ENCODE measurements at regions not wholly inside any gene's neighbourhood (a gene's known extent, or its start where the extent isn't known, plus 50 kb on each side); places are given as distances from the start of the nearest gene placed in this dataset.

- no peak for TF ChIP-seq CTCF (conservative IDR thresholded peaks at IDR 0.05)
- Histone ChIP-seq H3K4me1 (ENCODE audit: control insufficient read depth, insufficient read depth, low read length) (peaks cover 4% of the 10 kb centered on the region), H3K27ac (ENCODE audit: low read depth, low read length) (no peak overlapping the region), H3K27me3 (ENCODE audit: control insufficient read depth, insufficient read depth, low read length, poor library complexity, severe bottlenecking) (no peaks in the 10 kb centered on the region), H3K4me3 (ENCODE audit: low read length) (no peak overlapping the region), H3K36me3 (ENCODE audit: control insufficient read depth, insufficient read depth, low read length) (no peaks in the 10 kb centered on the region), H3K9me3 (ENCODE audit: control insufficient read depth, low read length) (peaks cover 29% of the 10 kb centered on the region), H3K9ac (ENCODE audit: extremely low read depth, low read length, poor library complexity, severe bottlenecking) (no peak overlapping the region)
- DNase-seq: no peak
- Mint-ChIP-seq H3K27ac (no peak overlapping the region), H3K27me3 (ENCODE audit: insufficient read depth) (no peaks in the 10 kb centered on the region), H3K9me3 (peaks cover 19% of the 10 kb centered on the region), H3K4me1 (peaks cover 28% of the 10 kb centered on the region), H3K36me3 (ENCODE audit: low read depth) (peaks cover 21% of the 10 kb centered on the region), H3K4me3 (no peak overlapping the region)
- 95 to 100% methylated on average over 1 to 2 of the region's 2 CpGs for WGBS, 2 experiments (ENCODE audit: insufficient coverage in 1 of 2, insufficient read length in 1 of 2)
Observed at GRCh38 chr18:34623557-34623956, 86.5 kb upstream of the DTNA start.

GRCh38 chr18:34624551-34624950 lies 85.5 kb upstream of the DTNA start:
- H3K27me3 Mint-ChIP-seq (ENCODE audit: insufficient read depth): no peaks in the 10 kb centered on the region
- peaks cover 15% of the 10 kb centered on the region for H3K9me3 Mint-ChIP-seq
- peaks cover 21% of the 10 kb centered on the region for H3K36me3 Mint-ChIP-seq (ENCODE audit: low read depth)
- Histone ChIP-seq H3K9ac (ENCODE audit: extremely low read depth, low read length, poor library complexity, severe bottlenecking) (peak overlapping the region; percentile 46), H3K4me1 (ENCODE audit: control insufficient read depth, insufficient read depth, low read length) (peaks cover 4% of the 10 kb centered on the region), H3K4me3 (ENCODE audit: low read length) (no peak overlapping the region), H3K36me3 (ENCODE audit: control insufficient read depth, insufficient read depth, low read length) (no peaks in the 10 kb centered on the region), H3K27me3 (ENCODE audit: control insufficient read depth, insufficient read depth, low read length, poor library complexity, severe bottlenecking) (no peaks in the 10 kb centered on the region), H3K27ac (ENCODE audit: low read depth, low read length) (no peak overlapping the region), H3K9me3 (ENCODE audit: control insufficient read depth, low read length) (peaks cover 27% of the 10 kb centered on the region)
- TF ChIP-seq CTCF (conservative IDR thresholded peaks at IDR 0.05): no peak
- peak overlapping the region; percentile 92 for H3K27ac Mint-ChIP-seq
- peaks cover 28% of the 10 kb centered on the region for H3K4me1 Mint-ChIP-seq
- 35 to 59% methylated on average over 3 of the region's 3 CpGs for WGBS, 2 experiments (ENCODE audit: insufficient coverage in 1 of 2, insufficient read length in 1 of 2)
- H3K4me3 Mint-ChIP-seq: no peak overlapping the region
- no peak for DNase-seq

- H3K27ac Mint-ChIP-seq: peak overlapping the region; percentile 32
Observed at GRCh38 chr18:34626404-34627136, 83.5 kb upstream of the DTNA start.

More at GRCh38 chr18:34626404-34627136, 83.5 kb upstream of the DTNA start:
- Histone ChIP-seq H3K9ac (ENCODE audit: extremely low read depth, low read length, poor library complexity, severe bottlenecking) (no peak overlapping the region), H3K9me3 (ENCODE audit: control insufficient read depth, low read length) (peaks cover 9% of the 10 kb centered on the region), H3K27me3 (ENCODE audit: control insufficient read depth, insufficient read depth, low read length, poor library complexity, severe bottlenecking) (no peaks in the 10 kb centered on the region), H3K36me3 (ENCODE audit: control insufficient read depth, insufficient read depth, low read length) (no peaks in the 10 kb centered on the region), H3K4me3 (ENCODE audit: low read length) (no peak overlapping the region), H3K4me1 (ENCODE audit: control insufficient read depth, insufficient read depth, low read length) (peaks cover 4% of the 10 kb centered on the region), H3K27ac (ENCODE audit: low read depth, low read length) (no peak overlapping the region)
- no peak for TF ChIP-seq CTCF (conservative IDR thresholded peaks at IDR 0.05)
- Mint-ChIP-seq H3K4me1 (peaks cover 31% of the 10 kb centered on the region), H3K27me3 (ENCODE audit: insufficient read depth) (no peaks in the 10 kb centered on the region), H3K9me3 (peaks cover under 1% of the 10 kb centered on the region), H3K4me3 (no peak overlapping the region), H3K36me3 (ENCODE audit: low read depth) (peaks cover 8% of the 10 kb centered on the region)
- DNase-seq: no peak
- 100% methylated on average over 2 of the region's 2 CpGs; no CpG with 5 or more reads in 1 of the 2 experiments for WGBS, 2 experiments (ENCODE audit: insufficient coverage in 1 of 2, insufficient read length in 1 of 2)
